Vagina (tissue), 2 donors: ENCODE measurements at regions not wholly inside any gene's neighbourhood (a gene's known extent, or its start where the extent isn't known, plus 50 kb on each side); places are given as distances from the start of the nearest gene placed in this dataset.

Source experiments
- POLR2AphosphoS5 ChIP-seq, 2 donors: sonication (generic); formaldehyde crosslinking; IDR thresholded peaks; one replicate each; pipeline ENCODE4 v1.9.0; 2017; ENCODE audit warnings: antibody characterized with exemption in 2 of 2, mild to moderate bottlenecking in 2 of 2, low read depth in 1 of 2; ENCODE audit not compliant: insufficient read depth in 1 of 2
- TF ChIP-seq, protein P1 (sequence below), 3 experiments: fragments of 450-650 bp in 2 of 3; fragments of 200-600 bp in 1 of 3; sonication (generic) in 1 of 3; IDR thresholded peaks; one replicate each; pipeline ENCODE4 v1.5.1; 2017 to 2019; ENCODE audit warnings: antibody characterized with exemption in 3 of 3, mild to moderate bottlenecking in 2 of 3, moderate library complexity in 2 of 3

DNA sequence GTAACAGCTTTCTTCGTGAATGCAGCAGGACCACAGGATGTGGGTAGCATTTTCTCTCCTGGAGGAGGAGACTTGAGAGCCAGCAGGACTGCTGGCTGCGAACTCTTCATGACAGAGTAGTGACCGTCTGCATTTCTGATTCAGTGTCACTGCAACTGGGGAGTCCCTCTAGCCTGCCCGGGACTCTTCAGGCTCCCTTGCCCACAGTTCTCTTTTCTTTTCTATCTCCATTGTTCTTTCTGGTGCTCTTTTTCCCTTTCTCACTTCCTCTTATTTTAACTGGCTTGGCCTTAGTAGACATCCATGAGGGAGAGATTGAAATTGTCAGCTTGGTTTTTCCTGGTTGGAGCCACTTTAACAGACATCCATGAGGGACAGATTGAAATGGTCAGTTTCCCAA lies 49.9 kb upstream of the P2RY1 start:
- TF ChIP-seq, protein P1, sequence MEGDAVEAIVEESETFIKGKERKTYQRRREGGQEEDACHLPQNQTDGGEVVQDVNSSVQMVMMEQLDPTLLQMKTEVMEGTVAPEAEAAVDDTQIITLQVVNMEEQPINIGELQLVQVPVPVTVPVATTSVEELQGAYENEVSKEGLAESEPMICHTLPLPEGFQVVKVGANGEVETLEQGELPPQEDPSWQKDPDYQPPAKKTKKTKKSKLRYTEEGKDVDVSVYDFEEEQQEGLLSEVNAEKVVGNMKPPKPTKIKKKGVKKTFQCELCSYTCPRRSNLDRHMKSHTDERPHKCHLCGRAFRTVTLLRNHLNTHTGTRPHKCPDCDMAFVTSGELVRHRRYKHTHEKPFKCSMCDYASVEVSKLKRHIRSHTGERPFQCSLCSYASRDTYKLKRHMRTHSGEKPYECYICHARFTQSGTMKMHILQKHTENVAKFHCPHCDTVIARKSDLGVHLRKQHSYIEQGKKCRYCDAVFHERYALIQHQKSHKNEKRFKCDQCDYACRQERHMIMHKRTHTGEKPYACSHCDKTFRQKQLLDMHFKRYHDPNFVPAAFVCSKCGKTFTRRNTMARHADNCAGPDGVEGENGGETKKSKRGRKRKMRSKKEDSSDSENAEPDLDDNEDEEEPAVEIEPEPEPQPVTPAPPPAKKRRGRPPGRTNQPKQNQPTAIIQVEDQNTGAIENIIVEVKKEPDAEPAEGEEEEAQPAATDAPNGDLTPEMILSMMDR (IDR thresholded peaks at IDR 0.05): no peak
- TF ChIP-seq POLR2AphosphoS5 (IDR thresholded peaks at IDR 0.05; ENCODE audit: insufficient read depth in 1 of 2, low read depth in 1 of 2): no peak
